LoVo (cell line): ENCODE measurements at regions not wholly inside any gene's neighbourhood (a gene's known extent, or its start where the extent isn't known, plus 50 kb on each side); places are given as distances from the start of the nearest gene placed in this dataset.
"Not testable (repeated sequence)": the region's sequence is repeated elsewhere in the genome, so short reads cannot be mapped to it uniquely, and the experiment has no call there.

Source experiments
- DNase-seq: peaks from one replicate; pipeline ENCODE4 v3.0.0-alpha.2; 2016; ENCODE audit warnings: low spot score

- DNase-seq, result peak; percentile 20
Measured at GRCh38 chr7:16369855-16370254, 51.5 kb downstream of the CRPPA start.

DNA sequence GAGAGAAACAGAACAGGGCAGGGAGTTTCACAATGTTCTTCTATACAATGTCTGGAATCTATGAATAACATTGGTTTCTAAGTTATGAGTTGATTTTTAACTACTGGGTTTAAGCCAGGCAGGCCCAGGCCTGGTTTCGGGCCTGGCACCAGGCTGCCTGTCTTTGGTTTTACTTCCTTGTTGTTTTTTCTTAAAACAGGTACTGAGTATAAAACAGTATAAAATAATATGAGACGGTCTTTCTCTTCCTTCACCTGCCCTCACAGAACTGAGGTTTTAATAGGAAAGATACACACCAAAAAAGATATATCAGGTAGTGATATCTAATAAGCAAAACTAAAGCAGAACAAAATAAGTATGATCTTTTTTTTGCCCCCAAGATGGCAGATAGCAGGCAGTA lies 52.0 kb downstream of the CRPPA start:
- DNase-seq, result not testable (repeated sequence)

DNA sequence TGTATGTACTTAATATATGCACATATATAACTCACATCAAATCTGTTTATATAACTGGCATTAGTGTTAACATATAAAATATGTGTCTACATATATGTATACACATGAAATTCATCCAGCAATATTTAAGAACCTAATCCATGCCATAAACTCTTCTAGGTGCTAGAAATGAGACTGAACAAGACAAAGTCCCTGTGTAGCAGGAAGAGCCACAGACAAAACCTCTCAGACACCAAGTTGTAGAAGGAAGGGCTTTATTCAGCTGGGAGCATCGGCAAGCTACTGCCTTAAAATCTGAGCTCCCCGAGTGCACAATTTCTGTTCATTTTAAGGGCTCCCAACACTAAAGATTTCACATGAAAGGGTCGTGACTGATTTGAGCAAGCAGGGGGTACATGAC lies 52.5 kb downstream of the CRPPA start:
- no peak for DNase-seq

- DNase-seq, result no peak
Measured at GRCh38 chr7:16367115-16367514, 54.2 kb downstream of the CRPPA start.

DNA sequence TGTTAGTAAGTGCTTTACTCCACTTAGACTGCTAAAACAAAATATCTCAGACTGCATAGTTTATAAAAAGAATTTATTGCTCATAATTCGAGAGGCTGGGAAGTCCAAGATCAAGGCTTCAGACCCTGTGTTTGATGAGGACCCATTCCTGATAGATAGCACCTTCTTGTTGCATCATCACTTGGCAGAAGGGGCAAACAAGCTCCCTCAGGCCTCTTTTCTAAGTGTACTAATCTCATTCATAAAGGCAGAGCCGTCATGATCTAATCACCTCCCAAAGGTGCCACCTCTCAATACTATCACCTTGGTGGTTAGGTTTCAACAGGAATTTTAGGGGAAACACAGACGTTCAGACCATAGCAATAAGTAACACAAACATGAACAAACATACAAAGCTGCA lies 55.4 kb downstream of the CRPPA start:
- DNase-seq, result no peak

DNA sequence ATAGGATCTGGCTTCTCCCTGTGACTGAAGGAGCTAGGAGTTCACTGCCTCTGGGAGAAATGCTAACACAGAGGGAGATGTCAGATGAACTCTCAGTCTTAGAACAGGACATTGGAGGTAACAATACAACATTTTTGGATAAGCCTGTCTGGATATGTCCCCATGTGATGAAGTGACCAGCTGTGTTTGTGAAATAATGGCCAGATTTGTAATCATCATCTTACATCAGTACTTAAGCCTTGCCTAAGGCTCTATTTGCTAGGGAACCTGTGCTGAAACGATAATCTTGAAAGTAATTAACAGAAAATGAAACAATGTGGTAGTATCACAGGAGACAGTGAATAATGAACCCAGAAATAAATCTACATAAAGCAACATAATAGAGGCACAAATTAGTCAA lies 56.2 kb downstream of the CRPPA start:
- no peak for DNase-seq

DNA sequence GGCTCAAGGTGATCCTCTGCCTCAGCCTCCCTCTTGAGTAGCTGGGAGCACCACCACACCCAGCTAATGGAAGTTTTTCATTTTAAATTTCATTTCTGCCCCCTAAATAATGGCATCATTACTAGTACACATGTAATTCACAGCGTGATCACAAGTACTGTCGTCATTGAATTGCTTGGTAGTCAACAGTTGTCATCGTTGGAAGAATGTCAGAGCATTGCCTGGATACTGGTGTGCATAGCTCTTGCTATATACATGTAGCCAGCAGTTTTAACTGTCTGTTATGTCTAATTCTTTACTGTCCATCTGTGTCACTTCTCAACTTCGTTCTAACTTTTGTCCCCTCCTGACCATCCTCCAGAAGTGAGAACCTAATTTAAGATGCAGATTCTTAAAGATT lies 62.1 kb downstream of the CRPPA start:
- no peak for DNase-seq

- DNase-seq, result no peak
Measured at GRCh38 chr7:16357921-16358320, 63.4 kb downstream of the CRPPA start.

DNA sequence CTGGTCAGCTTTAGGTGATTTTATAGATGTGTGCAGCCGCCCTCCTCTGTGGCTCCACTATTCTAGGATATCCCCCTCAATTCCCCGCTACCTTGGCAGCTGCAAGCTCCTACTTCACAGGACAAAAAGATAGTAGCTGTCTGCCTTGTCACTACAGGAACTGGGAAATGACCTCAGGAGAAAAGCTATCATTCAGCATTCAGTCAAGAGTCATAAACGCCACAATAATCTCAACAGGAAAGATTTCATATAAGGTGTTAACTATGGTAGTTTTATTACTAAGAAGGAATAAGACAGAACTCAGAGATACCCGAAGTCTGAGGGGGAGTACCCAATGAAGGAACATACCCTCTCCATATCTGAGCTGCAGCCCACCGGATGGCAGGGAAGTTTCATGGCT lies 63.9 kb downstream of the CRPPA start:
- DNase-seq, result no peak

GRCh38 chr7:16356301-16356958 lies 64.9 kb downstream of the CRPPA start:
- no peak for DNase-seq

GRCh38 chr7:16354573-16354972 lies 66.8 kb downstream of the CRPPA start:
- peak; percentile 12 for DNase-seq

DNA sequence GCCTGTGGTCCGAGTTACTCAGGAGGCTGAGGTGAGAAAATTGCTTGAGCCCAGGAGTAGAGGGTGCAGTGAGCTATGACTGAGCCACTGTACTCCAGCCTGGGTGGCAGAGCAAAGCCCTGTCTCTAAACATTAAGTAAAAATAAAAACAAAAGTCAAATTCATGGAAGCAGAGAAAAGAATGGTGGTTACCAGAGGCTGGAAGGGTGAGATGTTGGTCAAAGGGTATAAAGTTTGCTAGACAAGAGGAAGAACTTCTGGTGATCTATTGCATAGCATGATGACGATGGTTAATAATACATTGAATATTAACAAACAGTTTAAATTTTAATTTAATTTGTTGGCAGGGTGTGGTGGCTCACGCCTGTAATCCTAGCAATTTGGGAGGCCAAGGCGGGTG lies 68.1 kb downstream of the CRPPA start:
- no peak for DNase-seq

DNA sequence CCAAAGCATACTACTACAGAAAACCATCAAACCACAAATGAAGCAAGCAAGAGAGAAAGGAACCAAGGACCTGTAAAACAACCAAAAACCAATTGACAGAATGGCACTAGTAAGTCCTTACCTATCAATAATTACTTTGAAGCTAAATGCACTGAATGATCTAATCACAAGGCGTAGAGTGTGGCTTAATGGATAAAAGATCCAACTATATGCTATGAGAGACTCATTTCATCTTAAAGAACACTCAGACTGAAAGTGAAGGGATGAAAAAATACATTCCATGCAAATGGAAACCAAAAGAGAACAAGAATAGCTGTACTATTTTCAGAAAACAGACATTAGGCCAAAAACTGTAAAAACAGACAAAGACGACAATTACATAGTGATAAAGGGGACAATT lies 70.7 kb downstream of the CRPPA start:
- DNase-seq, result no peak

DNA sequence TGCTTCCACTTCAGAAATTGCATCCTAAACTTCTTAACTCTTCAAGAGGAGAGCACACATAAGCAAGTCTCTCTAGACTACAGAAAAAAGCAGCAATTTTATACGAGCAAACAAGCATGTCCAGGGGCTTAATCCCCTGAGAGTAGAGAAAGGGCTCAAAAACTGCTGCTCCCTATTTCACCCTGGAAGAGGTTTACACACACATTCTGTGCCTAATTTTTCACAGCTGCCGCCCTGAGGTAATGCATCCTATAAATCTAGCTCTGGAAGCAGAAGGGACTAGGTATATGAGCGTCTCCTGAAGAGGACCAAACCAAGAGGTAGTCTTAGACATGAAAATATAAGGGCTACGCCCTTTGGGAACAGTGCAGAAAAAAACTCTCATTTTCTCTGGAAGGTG lies 73.1 kb downstream of the CRPPA start:
- no peak for DNase-seq

GRCh38 chr7:16347827-16348192 lies 73.5 kb downstream of the CRPPA start:
- peak; percentile 26 for DNase-seq

- DNase-seq, result no peak
Measured at GRCh38 chr7:16347066-16347826, 74.1 kb downstream of the CRPPA start.

GRCh38 chr7:16345979-16346958 lies 75.1 kb downstream of the CRPPA start:
- peak; percentile 75 for DNase-seq

DNA sequence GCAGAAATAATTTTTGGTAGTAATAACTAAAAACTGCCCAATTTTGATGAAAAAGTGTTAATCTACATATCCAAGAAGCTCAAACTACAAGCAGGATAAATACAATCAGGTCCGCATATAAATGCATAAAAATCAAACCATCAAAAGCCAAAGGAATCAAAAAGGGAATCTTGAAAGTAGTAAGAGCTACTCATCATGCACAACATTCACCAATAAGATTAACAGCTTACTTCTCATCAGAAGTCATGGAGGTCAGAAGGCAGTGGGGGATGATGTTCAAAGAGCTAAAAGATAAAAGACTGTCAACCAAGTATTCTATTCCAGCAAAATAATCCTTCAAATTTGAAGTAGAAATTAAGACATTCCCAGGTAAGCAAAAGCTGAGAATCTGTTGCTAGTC lies 76.4 kb downstream of the CRPPA start:
- no peak for DNase-seq

- no peak for DNase-seq
Measured at GRCh38 chr7:16343612-16344011, 77.7 kb downstream of the CRPPA start.

- DNase-seq, result no peak
Measured at GRCh38 chr7:16338065-16338464, 83.3 kb downstream of the CRPPA start.

DNA sequence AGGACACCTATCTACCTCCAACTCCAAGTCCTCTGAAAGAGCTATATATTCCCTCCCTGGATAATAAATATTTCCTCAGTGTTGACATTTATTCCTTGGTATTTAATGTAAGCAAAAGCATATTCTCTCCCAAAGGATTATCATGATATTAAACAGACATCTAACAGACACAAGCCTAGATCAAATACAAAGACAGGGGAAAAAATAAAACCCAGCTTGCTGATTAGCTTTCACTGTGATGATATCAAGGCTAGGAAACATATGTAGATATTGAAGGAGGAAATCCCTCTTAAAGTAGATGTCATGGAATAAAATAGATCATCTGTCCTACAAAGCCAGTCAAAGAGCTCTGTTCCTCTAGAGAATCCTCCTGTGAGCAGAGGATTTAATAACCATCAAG lies 95.2 kb downstream of the CRPPA start:
- no peak for DNase-seq

DNA sequence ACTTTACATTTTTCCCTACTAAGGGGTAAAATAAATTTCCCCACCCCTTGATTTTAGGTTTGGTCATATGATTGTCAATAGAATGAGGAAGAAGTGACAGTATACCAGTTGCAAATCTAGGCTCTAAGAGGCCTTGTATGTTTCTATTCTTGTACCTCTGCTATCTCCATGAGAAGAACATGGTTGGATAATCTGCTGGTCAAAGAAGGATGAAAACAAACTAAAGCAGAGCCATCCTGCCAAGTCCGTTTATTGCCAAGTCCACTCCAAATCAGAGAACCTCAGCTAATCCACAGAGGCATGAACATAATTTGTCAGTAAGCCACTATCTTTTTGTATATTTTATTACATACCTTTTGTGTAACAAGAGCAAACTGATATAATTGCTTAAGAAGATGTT lies 98.0 kb downstream of the CRPPA start:
- no peak for DNase-seq
